ENCODE measurements at regions not wholly inside any gene's neighbourhood (a gene's known extent, or its start where the extent isn't known, plus 50 kb on each side); places are given as distances from the start of the nearest gene placed in this dataset.
"Not testable (repeated sequence)": the region's sequence is repeated elsewhere in the genome, so short reads cannot be mapped to it uniquely, and the experiment has no call there.

- DNase-seq = no peak
Measured at GRCh38 chr5:57394421-57395210, 88.0 kb downstream of the ACTBL2 start.

GRCh38 chr5:57386958-57387357, 95.7 kb downstream of the ACTBL2 start:
- DNase-seq = no peak

DNA sequence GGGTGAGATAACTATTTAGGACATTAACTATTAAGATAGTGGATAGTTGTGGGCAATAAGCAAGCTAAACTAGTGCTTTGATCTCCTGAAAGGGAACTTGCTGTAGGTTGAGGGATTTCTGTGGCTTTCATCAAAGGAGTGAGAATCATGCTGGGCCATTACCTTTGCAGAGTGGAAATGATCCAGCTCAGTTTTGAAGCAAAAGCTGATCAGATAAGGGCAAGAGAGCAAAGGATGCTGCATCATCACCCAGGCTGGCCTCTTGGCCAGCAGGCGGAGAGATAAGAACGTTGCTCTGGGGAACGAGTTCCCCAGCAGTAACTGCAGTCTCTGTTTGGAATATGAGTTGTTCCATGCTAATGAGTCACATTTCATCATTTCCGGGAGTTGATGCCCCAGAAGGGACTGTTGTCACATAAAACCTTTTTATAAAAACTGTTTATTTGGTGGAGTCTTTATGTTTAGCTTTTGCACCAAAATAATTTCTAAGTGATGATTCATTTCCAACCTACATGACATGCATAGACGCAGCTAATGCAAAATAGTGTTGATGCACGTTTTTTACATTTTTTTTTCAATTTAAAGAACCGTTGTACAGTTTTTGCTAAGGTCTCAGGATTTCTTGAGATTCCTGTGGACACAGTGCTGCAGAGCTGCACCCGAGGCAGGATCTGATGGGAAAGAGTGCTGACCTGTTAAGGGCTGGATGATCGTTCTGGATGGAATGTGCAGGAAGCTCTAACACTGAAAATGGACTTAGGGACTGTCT, 99.3 kb downstream of the ACTBL2 start:
- peak; percentile 30 for DNase-seq

DNA sequence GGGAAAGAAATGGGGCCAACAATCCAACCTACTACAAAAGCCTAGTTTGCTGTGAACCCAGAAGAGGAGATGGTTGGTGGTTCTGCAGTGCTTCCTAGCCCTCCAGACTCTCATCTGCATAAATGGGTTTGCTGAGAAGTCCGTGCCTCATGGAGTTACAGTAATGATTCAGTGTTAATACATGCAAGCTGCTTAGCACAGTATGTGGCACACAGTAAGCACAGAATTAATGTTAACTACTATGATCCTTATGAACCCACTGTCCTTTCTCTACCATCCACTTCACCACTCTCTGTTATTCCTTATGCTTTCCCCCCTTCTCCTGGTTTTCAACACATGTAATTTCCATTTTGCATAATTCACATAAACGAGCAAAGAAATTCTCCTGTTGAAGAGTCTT, 100.0 kb downstream of the ACTBL2 start:
- DNase-seq = no peak

DNA sequence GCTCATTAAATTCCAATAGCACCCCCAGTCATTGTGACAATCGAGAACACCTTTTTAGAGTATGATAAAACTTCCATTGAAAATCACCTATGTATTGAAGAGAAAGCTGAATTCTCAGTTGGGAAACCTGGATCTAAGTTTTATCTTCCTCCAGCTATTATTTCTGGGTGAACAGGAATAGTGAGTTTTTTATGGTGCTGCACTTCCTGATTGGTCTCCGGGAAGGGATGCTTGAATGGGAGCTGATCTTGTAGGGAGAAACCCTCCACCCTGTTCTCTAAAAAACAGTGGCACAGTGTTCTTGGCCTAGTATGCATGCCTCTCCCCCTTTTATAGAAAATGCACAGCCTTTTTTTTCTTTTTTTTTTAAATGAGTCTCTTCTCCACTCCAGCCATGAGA, 112.2 kb downstream of the ACTBL2 start:
- DNase-seq = no peak

DNA sequence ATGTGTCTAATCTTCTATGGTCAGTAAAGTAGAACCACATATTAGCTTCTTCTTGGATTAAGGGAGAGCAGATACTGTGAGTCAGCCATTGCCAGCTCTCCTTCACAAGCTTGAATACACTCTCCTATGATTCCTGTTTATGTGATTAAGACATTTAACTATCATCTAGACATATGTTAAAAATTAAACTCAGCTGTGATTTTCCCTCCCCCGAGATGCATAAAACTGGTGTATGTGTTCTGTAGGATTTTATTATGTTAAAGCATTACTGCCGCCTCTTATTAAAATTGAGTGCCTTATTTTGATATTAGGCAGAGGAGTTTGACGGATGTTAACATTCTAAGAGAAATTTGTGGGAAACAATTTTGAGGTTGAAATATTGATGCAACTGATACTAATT, 114.6 kb downstream of the ACTBL2 start:
- no peak for DNase-seq

- DNase-seq = no peak
Measured at GRCh38 chr5:57366744-57367143, 115.9 kb downstream of the ACTBL2 start.

- no peak for DNase-seq
Measured at GRCh38 chr5:57362951-57363350, 119.7 kb downstream of the ACTBL2 start.

- no peak for DNase-seq
Measured at GRCh38 chr5:57360871-57361270, 121.7 kb downstream of the ACTBL2 start.

DNA sequence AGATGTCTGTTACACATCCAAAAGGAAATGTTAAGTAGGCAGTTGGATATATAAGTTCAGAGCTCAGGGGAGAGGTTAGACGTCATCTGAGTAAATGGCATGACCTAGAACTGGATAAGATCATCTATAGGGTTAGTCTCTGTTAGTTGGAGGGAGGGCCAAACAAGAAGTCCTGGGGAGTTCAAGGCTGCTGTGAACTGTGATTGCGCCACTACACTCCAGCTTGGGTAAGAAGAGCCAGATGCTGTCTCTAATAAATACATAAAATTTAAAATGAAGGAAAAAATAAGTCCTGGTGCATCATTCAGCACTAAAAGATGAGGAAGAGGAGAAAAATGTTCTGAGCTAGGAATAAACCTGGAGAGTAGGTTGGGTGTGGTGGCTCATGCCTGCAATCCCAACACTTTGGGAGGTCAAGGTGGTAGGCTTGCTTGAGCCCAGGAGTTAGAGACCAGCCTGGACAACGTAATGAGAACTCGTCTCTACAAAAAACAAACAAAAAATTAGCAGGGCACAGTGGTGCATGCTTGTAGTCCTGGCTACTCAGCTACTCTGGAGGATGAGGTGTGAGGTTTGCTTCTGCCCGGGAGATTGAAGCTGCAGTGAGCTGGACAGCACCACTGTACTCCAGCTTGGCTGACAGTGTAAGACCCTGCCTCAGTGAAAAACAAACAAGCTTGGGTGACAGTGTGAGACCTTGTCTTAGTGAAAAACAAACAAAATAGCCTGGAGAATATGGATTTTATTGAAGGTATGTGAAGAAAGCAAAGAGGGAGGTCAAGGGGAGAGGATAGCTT, 123.6 kb downstream of the ACTBL2 start:
- no peak for DNase-seq

- DNase-seq = not testable (repeated sequence)
Measured at GRCh38 chr5:57356850-57357249, 125.8 kb downstream of the ACTBL2 start.

- DNase-seq = no peak
Measured at GRCh38 chr5:57349214-57349613, 133.4 kb downstream of the ACTBL2 start.

DNA sequence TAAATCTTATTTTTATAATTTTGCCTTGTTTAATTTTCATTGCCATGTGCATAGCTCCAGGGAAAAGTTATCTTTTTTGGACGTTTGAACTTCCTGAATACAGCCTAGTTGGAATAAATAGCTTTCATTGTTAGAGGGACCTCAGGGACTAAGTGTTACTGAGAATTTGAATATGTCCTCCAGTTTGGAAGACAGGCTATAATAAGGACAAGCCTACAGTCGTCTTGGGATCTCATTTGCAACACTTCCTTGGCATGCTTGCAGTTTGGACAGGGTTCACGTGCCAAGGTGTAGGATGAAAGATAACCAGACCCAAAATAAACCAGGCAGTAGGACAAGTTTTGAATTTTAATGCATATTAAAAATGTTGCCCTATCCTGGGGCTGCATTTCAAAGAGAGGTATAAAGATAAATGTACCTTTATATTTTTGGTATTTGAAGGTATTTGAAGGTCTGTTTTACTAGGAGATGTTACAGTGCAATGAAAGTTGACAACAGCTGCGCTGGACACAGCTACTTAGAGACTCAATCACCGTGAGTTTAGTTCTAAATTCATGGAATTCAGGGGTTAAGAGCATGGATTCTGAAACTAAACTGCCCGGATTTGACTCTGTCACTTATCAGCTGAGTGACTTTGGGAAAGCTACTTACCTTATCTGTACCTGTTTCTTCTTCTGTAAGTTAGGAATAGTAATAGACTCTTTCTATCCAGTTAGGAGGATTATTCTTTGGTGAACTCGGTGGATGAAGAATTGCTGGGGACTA, 134.1 kb downstream of the ACTBL2 start:
- DNase-seq = no peak

DNA sequence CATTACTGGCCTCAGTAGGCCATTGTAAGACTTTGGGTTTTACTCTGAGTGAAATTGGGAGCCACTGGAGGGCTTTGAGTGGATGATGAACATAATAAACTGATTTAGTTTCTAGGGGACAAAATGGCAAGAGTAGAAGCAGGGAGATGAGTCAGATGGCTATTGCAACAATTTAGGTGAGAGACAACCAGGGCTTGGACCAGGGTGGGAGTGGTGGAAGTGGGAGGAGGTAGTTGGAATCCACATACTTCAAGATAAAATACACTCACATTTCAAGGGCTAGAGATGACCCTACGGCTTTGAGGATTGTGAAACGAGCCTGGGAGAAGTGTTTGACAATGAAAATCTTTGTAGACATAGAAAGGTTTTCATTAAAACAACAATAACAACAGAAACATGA, 136.3 kb downstream of the ACTBL2 start:
- no peak for DNase-seq

DNA sequence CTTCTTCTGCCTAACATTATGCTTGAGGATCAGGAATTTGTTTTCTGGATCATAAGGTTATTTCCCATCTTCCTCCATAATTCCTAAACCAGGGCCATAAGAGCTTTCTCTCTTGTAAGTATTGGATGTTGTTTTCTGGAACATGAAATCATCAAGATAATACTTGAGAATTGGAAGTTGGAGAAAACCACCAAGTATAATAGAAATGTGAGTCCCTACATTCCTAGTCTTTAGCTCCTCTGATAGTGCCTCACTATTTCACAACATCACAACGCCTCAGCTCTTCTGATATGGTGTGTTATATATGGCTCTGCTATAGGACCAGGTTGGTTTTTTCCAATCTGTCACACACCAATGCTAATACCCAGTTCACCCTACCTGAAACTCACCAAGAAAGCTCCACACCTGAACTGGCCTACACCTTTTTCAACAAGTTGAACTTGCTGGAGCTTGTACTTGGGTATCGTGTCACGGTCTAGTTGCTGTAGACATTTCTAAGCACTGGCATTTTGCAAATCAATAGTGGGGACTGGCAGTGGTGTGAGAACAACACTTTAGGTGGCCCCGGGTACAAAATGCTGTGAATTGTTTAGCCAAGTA, 141.1 kb downstream of the ACTBL2 start:
- no peak for DNase-seq

GRCh38 chr5:57340681-57341080, 141.9 kb downstream of the ACTBL2 start:
- DNase-seq = no peak

DNA sequence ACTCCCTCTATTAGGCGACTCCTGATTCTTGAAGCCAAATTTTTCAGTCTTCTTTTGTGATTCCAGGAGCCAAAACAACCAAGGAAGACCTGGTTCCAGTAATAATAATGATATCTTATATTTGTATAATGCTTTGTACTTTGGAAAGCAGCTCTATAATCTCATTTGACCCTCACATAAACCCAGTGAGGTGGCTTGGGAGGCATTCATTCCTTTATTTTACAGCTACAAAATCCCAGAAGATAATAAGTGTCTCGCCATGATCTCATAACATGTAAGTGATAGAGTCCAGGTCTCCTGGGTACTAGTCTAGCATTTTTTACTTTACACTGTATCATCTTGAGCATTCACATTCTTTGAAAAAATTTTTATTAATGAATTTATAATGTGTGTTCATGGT, 143.1 kb downstream of the ACTBL2 start:
- no peak for DNase-seq

DNA sequence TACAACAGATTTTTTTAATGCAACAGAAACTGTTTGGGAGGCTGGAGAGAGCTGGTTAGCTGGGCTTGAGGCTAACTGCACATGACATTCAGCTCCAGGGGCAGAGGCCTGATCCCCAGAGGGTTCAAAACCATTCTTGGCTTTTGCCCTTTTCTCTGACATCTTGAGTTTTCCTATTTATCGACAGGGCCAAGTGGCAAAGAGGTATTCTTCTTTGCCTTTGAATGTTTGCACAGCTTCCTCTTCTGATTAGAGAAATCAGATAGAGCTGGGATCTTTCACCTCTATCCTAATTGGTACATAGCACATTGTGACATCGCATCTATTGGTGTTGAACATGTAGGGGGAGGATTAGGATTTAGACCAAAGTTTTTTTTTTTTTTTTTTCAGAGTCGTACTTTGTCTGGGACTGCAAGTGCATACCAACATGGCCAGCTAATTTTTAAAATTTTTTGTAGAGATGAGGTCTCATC, 143.7 kb downstream of the ACTBL2 start:
- DNase-seq = no peak

DNA sequence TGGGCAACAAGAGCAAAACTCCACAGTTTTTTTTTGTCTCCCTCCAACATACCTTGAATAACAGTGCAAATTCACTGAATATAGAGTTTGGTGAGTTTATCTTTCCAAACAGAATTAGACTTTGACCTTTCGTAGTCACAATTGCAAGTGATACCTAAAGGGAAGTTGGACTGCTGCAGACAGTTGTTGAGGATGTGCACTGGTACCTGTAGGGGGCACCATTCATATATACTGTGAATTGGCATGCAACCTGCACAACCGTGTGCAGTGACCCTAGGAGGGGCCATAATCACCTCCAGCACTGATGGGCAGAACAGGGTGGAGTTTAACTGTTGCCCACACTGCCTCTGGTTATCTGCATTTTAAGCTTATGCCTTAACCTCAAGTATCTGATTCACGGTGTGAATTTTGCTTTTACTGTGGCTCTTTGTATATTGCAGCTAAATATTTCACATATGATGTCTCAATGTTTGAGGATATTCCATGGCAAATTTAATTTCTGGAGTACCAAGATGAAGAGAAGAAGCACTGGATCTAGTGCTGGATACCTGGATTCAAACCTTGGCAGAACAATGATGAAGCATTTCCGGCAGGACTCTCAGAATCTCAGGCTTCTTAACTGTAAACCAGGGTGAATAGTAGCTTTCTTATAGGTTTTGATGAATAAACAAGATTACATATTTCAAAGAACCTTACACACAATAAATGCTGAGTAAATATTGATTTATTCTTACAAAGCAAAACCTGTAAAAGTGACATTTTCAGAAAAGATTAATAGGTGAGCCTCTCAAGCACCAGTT, 144.3 kb downstream of the ACTBL2 start:
- DNase-seq = no peak

DNA sequence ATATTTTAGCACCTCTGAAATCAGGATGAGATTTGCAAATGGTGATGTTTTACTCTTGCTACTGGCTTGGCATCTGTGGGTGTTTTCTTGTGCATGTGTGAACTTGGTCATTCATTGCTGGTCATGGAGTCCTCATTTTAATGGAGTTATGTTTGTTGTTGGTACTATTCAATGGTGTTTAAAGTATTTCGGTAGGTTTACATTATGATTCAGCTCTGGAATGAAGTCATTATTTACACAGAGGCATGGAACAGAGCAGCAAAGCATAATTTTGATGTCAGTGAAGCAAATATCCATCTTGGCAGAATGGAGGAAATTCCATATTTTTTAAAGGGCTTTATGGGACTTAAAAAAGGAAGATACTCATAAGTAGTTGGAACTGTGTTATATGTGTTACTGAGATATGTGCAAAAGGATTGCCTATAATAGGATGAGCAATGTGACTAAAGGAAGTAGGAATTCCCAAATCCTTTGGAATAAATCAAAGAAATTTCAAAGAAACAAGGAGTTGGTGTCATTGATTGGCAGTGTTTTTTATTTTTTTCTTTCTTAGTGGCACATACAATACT, 147.4 kb downstream of the ACTBL2 start:
- no peak for DNase-seq

GRCh38 chr5:57334475-57334874, 148.1 kb downstream of the ACTBL2 start:
- no peak for DNase-seq

Measured in stimulated activated CD4-positive, alpha-beta T cell treated with anti-CD3 and anti-CD28 coated beads, Interleukin-4, amount 100 ng/mL, for 24 hours (primary cell).